Endothelial cell of umbilical vein (primary cell): ENCODE measurements at regions not wholly inside any gene's neighbourhood (a gene's known extent, or its start where the extent isn't known, plus 50 kb on each side); places are given as distances from the start of the nearest gene placed in this dataset.

Experiments used
- CTCF ChIP-seq, 2 donors: IDR thresholded peaks; 1 replicate in 1 of 2; 2 replicates in 1 of 2; pipeline ENCODE4 v1.5.1; 2011; ENCODE audit warnings: low read length in 2 of 2, mild to moderate bottlenecking in 2 of 2, moderate library complexity in 2 of 2, control low read depth in 1 of 2, inconsistent platforms in 1 of 2, low read depth in 1 of 2; ENCODE audit not compliant: insufficient read depth in 1 of 2; ENCODE audit errors: extremely low read depth in 1 of 2
- EZH2 ChIP-seq: IDR thresholded peaks from 2 replicates; pipeline ENCODE4 v1.6.1; 2012; ENCODE audit warnings: borderline replicate concordance, low read depth, mild to moderate bottlenecking, moderate library complexity, low read length, inconsistent platforms; ENCODE audit not compliant: severe bottlenecking
- FOS ChIP-seq: IDR thresholded peaks from 2 replicates; pipeline ENCODE4 v1.6.1; 2011; ENCODE audit warnings: mild to moderate bottlenecking, low read length, moderate library complexity, borderline replicate concordance; ENCODE audit not compliant: insufficient read depth
- GATA2 ChIP-seq: IDR thresholded peaks from 2 replicates; pipeline ENCODE4 v1.7.0; 2011; ENCODE audit warnings: low read depth, mild to moderate bottlenecking, moderate library complexity, mixed read lengths, low read length; ENCODE audit not compliant: insufficient read length, insufficient read depth
- JUN ChIP-seq: IDR thresholded peaks from 2 replicates; pipeline ENCODE4 v1.6.1; 2011; ENCODE audit warnings: borderline replicate concordance, low read depth; ENCODE audit not compliant: insufficient read length, insufficient read depth
- MYC ChIP-seq: IDR thresholded peaks from one replicate; pipeline ENCODE4 v1.6.1; 2011; ENCODE audit warnings: mild to moderate bottlenecking, low read depth, low read length
- POLR2A ChIP-seq: IDR thresholded peaks from 2 replicates; pipeline ENCODE4 v1.6.1; 2012; ENCODE audit warnings: low read depth, mild to moderate bottlenecking, control low read depth, low read length
- POLR2AphosphoS5 ChIP-seq: IDR thresholded peaks from 2 replicates; pipeline ENCODE4 v1.6.1; 2012; ENCODE audit warnings: low read depth, mild to moderate bottlenecking, control low read depth, low read length, moderate library complexity; ENCODE audit not compliant: insufficient read depth

GRCh38 chr10:31707093-31708039 lies 221.3 kb downstream of the ARHGAP12 start:
- TF ChIP-seq POLR2A (no peak), FOS (peak; percentile 81), CTCF (IDR thresholded peaks at IDR 0.05; ENCODE audit: extremely low read depth in 1 of 2, insufficient read depth in 1 of 2, low read depth in 1 of 2, low read length in 2 of 2) (no peak), POLR2AphosphoS5 (peak; percentile 87), GATA2 (no peak), EZH2 (no peak), JUN (peak; percentile 69), MYC (no peak)
